ENCODE measurements at regions not wholly inside any gene's neighbourhood (a gene's known extent, or its start where the extent isn't known, plus 50 kb on each side); places are given as distances from the start of the nearest gene placed in this dataset.

GRCh38 chr6:91865889-91866288, 1279.0 kb upstream of the MAP3K7 start:
- no peak for DNase-seq

GRCh38 chr6:91864911-91865310, 1278.0 kb upstream of the MAP3K7 start:
- no peak for DNase-seq

GRCh38 chr6:91860541-91861335, 1273.9 kb upstream of the MAP3K7 start:
- no peak for DNase-seq

GRCh38 chr6:91852252-91852651, 1265.4 kb upstream of the MAP3K7 start:
- no peak for DNase-seq

- no peak for DNase-seq
Measured at GRCh38 chr6:91834813-91835212, 1247.9 kb upstream of the MAP3K7 start.

DNA sequence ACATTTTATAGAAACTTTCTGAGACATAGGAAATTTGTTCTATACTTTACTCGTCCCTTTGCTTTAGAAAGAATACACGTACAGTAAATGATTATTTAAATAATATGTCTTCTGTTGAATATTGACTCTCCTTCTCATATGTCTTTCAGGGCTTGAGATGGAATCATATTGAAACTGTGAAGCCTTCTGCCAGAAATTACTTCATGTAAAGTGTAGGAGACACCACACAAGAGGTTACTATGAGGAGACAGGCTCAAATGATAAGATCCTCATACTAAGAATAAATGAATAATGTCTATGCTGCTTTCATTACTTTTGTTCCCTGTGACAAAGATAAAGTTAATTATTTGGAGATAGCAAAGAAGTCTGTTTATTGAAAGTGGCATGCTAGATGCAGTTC, 1240.3 kb upstream of the MAP3K7 start:
- DNase-seq = no peak

DNA sequence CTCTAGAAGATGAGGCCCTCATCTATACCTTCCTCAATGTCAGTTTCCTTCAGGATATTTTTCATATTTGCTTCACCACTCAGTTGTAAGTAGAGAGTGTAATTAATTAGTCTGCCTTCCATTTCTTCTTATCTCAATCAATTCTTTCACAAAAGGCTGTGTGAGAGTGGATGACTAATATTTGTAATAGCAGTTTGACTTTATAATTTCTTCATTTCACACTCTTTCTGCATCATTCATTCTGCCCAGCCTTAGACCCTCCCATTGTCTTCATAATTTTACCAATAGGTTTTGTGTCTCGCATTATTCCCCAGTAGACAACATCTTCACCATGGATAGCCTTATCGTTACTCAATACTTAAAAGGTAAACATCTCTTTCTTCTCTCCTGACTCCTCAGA, 1239.3 kb upstream of the MAP3K7 start:
- no peak for DNase-seq

GRCh38 chr6:91824331-91824730, 1237.5 kb upstream of the MAP3K7 start:
- DNase-seq = no peak

- no peak for DNase-seq
Measured at GRCh38 chr6:91822581-91822980, 1235.7 kb upstream of the MAP3K7 start.

GRCh38 chr6:91816335-91816734, 1229.5 kb upstream of the MAP3K7 start:
- no peak for DNase-seq

GRCh38 chr6:91813641-91814040, 1226.8 kb upstream of the MAP3K7 start:
- DNase-seq = no peak

- DNase-seq = no peak
Measured at GRCh38 chr6:91812596-91813274, 1225.9 kb upstream of the MAP3K7 start.

- no peak for DNase-seq
Measured at GRCh38 chr6:91804981-91805380, 1218.1 kb upstream of the MAP3K7 start.

- DNase-seq = no peak
Measured at GRCh38 chr6:91802431-91802830, 1215.6 kb upstream of the MAP3K7 start.

DNA sequence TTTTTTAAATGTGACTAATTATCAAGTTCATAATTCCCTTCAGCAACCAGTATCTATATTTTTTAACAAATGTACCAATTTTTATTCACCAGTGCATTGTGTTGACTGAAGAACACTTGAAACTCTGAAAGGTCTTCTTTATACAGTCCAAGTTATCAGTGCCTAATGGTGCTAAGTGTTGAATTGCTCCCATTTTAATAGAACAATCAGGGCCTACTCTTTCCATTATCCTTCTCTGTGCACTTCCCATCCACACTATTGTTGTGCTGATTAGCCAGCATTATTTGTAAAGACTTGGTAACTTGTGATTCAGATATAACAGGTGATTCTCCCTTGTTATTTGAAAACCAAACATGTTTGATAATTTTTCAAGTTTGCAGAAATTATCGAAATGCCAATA, 1209.7 kb upstream of the MAP3K7 start:
- DNase-seq = no peak

DNA sequence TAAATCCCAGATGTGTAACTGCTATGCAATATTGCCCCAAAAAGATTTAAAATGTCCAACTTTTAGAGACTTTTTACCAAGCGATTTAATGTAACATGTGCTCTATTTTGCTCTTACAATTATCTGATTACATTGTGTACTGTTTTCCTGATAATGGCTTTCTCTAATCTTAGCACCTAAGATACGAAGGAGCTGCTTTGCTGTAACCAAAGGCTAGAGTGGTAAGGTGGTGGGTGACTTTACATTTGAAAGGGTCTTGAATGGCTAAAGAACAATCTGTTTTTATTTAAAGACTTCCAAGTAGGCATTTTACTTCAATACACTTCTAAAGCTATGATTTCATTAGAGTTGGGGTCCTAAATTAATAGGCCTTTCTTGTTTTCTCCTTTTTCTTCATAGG, 1201.6 kb upstream of the MAP3K7 start:
- DNase-seq = no peak

- no peak for DNase-seq
Measured at GRCh38 chr6:91786474-91787184, 1199.8 kb upstream of the MAP3K7 start.

GRCh38 chr6:91782802-91783201, 1195.9 kb upstream of the MAP3K7 start:
- DNase-seq = no peak

- DNase-seq = no peak
Measured at GRCh38 chr6:91781946-91782345, 1195.1 kb upstream of the MAP3K7 start.

- DNase-seq = no peak
Measured at GRCh38 chr6:91780270-91780669, 1193.4 kb upstream of the MAP3K7 start.

GRCh38 chr6:91761621-91762020, 1174.7 kb upstream of the MAP3K7 start:
- DNase-seq = no peak

- no peak for DNase-seq
Measured at GRCh38 chr6:91754691-91755090, 1167.8 kb upstream of the MAP3K7 start.

GRCh38 chr6:91751526-91751925, 1164.7 kb upstream of the MAP3K7 start:
- DNase-seq = no peak

DNA sequence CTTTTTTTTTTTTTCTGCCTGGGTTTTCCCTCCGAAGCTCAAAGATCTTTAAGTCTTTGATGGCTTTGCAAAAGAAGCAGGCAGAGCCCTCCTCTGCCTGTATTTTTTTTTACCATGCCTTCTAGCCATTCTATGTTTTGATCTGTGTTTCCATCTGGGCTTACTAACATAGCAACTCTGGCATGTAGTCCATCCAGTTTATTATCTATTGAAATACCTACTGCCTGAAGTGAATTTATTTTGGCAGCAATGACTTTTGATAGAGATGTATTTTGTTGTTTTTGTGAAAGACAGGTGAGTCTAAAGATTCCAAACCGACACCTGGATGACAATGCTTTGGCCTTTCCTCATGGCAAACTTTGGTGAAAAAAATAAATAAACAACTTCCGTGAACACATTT, 1157.7 kb upstream of the MAP3K7 start:
- DNase-seq = no peak
